PC-9 (cell line): ENCODE measurements at regions not wholly inside any gene's neighbourhood (a gene's known extent, or its start where the extent isn't known, plus 50 kb on each side); places are given as distances from the start of the nearest gene placed in this dataset.

Experiments used
- BruUV-seq: library from RNA; stranded (reverse); fragments of 400-500 nt; replicated peaks from 2 replicates; lab custom pipeline; 2021; lab: Mats Ljungman, UMichigan
- CTCF ChIA-PET: fragments of 300-600 bp; sonication (Branson Sonifier 250); formaldehyde crosslinking; loops from one replicate; lab custom pipeline; 2022; ENCODE audit warnings: antibody characterized with exemption; lab: Charles Lee
- POLR2A ChIA-PET: fragments of 300-600 bp; sonication (Branson Sonifier 250); formaldehyde crosslinking; loops from one replicate; lab custom pipeline; 2022; ENCODE audit warnings: antibody characterized with exemption; ENCODE audit not compliant: unreplicated experiment; lab: Charles Lee
- DNase-seq, 2 experiments: peaks; one replicate each; pipeline versions ENCODE4 v3.0.0 to v3.0.0-alpha.2; 2015 to 2022; ENCODE audit warnings: mixed read lengths in 1 of 2
- H2AFZ ChIP-seq: fragments of 200-600 bp; sonication (generic); 2 replicates; pipeline ENCODE4 v1.8.1; 2017; ENCODE audit warnings: antibody characterized with exemption
- H3F3A ChIP-seq: fragments of 200-600 bp; sonication (generic); 2 replicates; pipeline ENCODE4 v1.8.1; 2017; ENCODE audit warnings: antibody characterized with exemption, mild to moderate bottlenecking, low read depth; ENCODE audit not compliant: insufficient read depth
- H3K27ac ChIP-seq: fragments of 200-600 bp; sonication (generic); 2 replicates; pipeline ENCODE4 v1.6.1; 2016; ENCODE audit warnings: mixed run types
- H3K27me3 ChIP-seq: fragments of 200-600 bp; sonication (generic); 2 replicates; pipeline ENCODE4 v1.6.1; 2016; ENCODE audit warnings: low read depth, mixed run types; ENCODE audit not compliant: insufficient read depth
- H3K36me3 ChIP-seq: fragments of 200-600 bp; sonication (generic); 2 replicates; pipeline ENCODE4 v1.6.1; 2016; ENCODE audit warnings: low read depth, mixed run types
- H3K4me1 ChIP-seq: fragments of 200-600 bp; sonication (generic); replicated peaks from 2 replicates; pipeline ENCODE4 v1.6.1; 2016; ENCODE audit warnings: mixed run types; ENCODE audit not compliant: insufficient read depth
- H3K4me2 ChIP-seq: fragments of 200-600 bp; sonication (generic); 2 replicates; pipeline ENCODE4 v1.6.1; 2017; ENCODE audit warnings: mixed run types
- H3K4me3 ChIP-seq: fragments of 200-600 bp; sonication (generic); 2 replicates; pipeline ENCODE4 v1.6.1; 2016; ENCODE audit warnings: mixed run types
- H3K79me2 ChIP-seq: fragments of 200-600 bp; sonication (generic); 2 replicates; pipeline ENCODE4 v1.6.1; 2017; ENCODE audit warnings: low read depth, mixed run types
- H3K9me2 ChIP-seq: fragments of 200-600 bp; sonication (generic); 2 replicates; pipeline ENCODE4 v1.8.1; 2017; ENCODE audit warnings: mild to moderate bottlenecking; ENCODE audit not compliant: insufficient read depth
- H3K9me3 ChIP-seq: fragments of 200-600 bp; sonication (generic); 2 replicates; pipeline ENCODE4 v1.8.1; 2016; ENCODE audit warnings: low read depth; ENCODE audit not compliant: insufficient read depth
- H4K20me1 ChIP-seq: fragments of 200-600 bp; sonication (generic); 2 replicates; pipeline ENCODE4 v1.8.1; 2017; ENCODE audit not compliant: insufficient read depth
- CTCF ChIP-seq: fragments of 200-600 bp; sonication (generic); conservative IDR thresholded peaks from 2 replicates; pipeline ENCODE4 v1.6.1; 2017; ENCODE audit warnings: mixed run types, antibody characterized with exemption, mild to moderate bottlenecking, moderate library complexity
- EZH2 ChIP-seq: fragments of 200-600 bp; sonication (generic); IDR thresholded peaks from 2 replicates; pipeline ENCODE4 v1.8.0; 2017; ENCODE audit warnings: antibody characterized with exemption, low read depth
- intact Hi-C: fragments of 100-400 bp; cut with micrococcal nuclease; formaldehyde crosslinking; loops from one replicate; pipeline ENCODE4 v1.10.0; 2022; ENCODE audit not compliant: unreplicated experiment

- no TSS peak for BruUV-seq
- H2AFZ ChIP-seq = no peak overlapping the region
- H4K20me1 ChIP-seq = no peaks in the 10 kb centered on the region
- no peaks in the 10 kb centered on the region for H3K4me1 ChIP-seq
- ChIA-PET POLR2A (no interaction called here), CTCF (no interaction called here)
- H3K27ac ChIP-seq = no peak overlapping the region
- no peaks in the 10 kb centered on the region for H3K9me2 ChIP-seq
- TF ChIP-seq EZH2 = no peak
- TF ChIP-seq CTCF = no peak
- H3F3A ChIP-seq = no peaks in the 10 kb centered on the region
- no peaks in the 10 kb centered on the region for H3K36me3 ChIP-seq
- H3K4me3 ChIP-seq = no peak overlapping the region
- H3K79me2 ChIP-seq = no peaks in the 10 kb centered on the region
- no peaks in the 10 kb centered on the region for H3K9me3 ChIP-seq
- intact Hi-C loops = no loop called here
- H3K4me2 ChIP-seq = no peak overlapping the region
- H3K27me3 ChIP-seq = peaks cover 70% of the 10 kb centered on the region
- no peak for DNase-seq
Measured at GRCh38 chr10:131444862-131445461, 133.4 kb upstream of the TCERG1L start.

- Histone ChIP-seq H4K20me1 (no peaks in the 10 kb centered on the region), H3K9me3 (no peaks in the 10 kb centered on the region), H3K4me3 (no peak overlapping the region), H3K4me2 (no peak overlapping the region), H3K27ac (no peak overlapping the region), H3K79me2 (no peaks in the 10 kb centered on the region), H3K9me2 (no peaks in the 10 kb centered on the region), H3K4me1 (no peaks in the 10 kb centered on the region), H2AFZ (no peak overlapping the region), H3K27me3 (peaks cover 68% of the 10 kb centered on the region), H3K36me3 (no peaks in the 10 kb centered on the region), H3F3A (no peaks in the 10 kb centered on the region)
- TF ChIP-seq EZH2 = no peak
- DNase-seq = no peak
- ChIA-PET POLR2A (no interaction called here), CTCF (no interaction called here)
- no TSS peak for BruUV-seq
- intact Hi-C loops = no loop called here
Measured at GRCh38 chr10:131445623-131446022, 134.1 kb upstream of the TCERG1L start.

- Histone ChIP-seq H3K9me2 (no peaks in the 10 kb centered on the region), H3K27ac (no peak overlapping the region), H3K36me3 (no peaks in the 10 kb centered on the region), H3K4me2 (no peak overlapping the region), H4K20me1 (no peaks in the 10 kb centered on the region), H3F3A (no peaks in the 10 kb centered on the region), H3K79me2 (no peaks in the 10 kb centered on the region), H3K9me3 (no peaks in the 10 kb centered on the region), H2AFZ (no peak overlapping the region), H3K4me1 (no peaks in the 10 kb centered on the region), H3K4me3 (no peak overlapping the region), H3K27me3 (peaks cover 63% of the 10 kb centered on the region)
- no TSS peak for BruUV-seq
- CTCF ChIA-PET = no interaction called here
- POLR2A ChIA-PET = no interaction called here
- DNase-seq = no peak
- TF ChIP-seq CTCF = no peak
- TF ChIP-seq EZH2 = no peak
- intact Hi-C loops = no loop called here
Measured at GRCh38 chr10:131446171-131446570, 134.7 kb upstream of the TCERG1L start.

- Histone ChIP-seq H3K4me3 (no peak overlapping the region), H3K36me3 (no peaks in the 10 kb centered on the region), H4K20me1 (no peaks in the 10 kb centered on the region), H3K27me3 (peaks cover 45% of the 10 kb centered on the region), H3K9me2 (no peaks in the 10 kb centered on the region), H3K79me2 (no peaks in the 10 kb centered on the region), H3K4me1 (no peaks in the 10 kb centered on the region), H3F3A (no peaks in the 10 kb centered on the region), H2AFZ (no peak overlapping the region), H3K27ac (no peak overlapping the region), H3K9me3 (no peaks in the 10 kb centered on the region), H3K4me2 (no peak overlapping the region)
- ChIA-PET CTCF (no interaction called here), POLR2A (no interaction called here)
- BruUV-seq = no TSS peak
- intact Hi-C loops = no loop called here
- no peak for DNase-seq
- TF ChIP-seq CTCF (no peak), EZH2 (no peak)
Measured at GRCh38 chr10:131448171-131448570, 136.7 kb upstream of the TCERG1L start.
